HPDE6-E6E7 (cell line): ENCODE measurements at regions not wholly inside any gene's neighbourhood (a gene's known extent, or its start where the extent isn't known, plus 50 kb on each side); places are given as distances from the start of the nearest gene placed in this dataset.

Experiments used
- DNase-seq: peaks from one replicate; pipeline ENCODE4 v3.0.0; 2011; ENCODE audit warnings: missing footprints; ENCODE audit errors: extremely low spot score

DNA sequence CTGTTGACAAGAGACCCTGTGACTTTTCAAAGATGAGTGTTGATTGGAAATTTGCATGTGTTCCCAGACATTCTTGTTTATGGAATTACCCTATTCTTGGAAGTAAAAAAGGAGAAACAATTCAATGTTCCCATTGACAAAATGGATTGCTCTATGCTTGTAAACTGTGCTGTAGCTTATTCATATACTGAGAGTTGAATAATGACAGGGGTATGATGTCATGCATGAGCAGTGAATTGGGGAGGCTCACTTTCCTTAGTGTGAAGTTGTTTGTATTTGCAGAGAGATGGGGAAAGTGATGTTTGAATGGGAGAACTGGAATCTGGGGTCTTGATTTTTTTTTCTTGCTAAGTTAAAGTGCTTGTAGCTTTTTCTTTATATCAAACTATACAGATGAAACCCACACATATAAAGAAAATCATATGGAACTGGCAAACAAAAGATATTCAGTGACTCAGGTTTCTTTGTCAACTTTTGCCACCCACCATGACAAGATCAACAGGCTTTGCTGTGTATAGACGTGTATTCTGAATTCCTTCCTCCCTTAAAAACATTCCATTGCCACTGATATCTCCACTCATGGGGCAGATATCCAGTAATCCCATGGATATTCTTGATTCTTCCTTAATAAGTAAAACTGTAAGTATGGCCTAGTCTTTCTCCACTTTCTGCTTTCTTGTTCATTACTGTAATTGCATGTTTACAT, 97.8 kb upstream of the JAG1 start:
- no peak for DNase-seq

DNA sequence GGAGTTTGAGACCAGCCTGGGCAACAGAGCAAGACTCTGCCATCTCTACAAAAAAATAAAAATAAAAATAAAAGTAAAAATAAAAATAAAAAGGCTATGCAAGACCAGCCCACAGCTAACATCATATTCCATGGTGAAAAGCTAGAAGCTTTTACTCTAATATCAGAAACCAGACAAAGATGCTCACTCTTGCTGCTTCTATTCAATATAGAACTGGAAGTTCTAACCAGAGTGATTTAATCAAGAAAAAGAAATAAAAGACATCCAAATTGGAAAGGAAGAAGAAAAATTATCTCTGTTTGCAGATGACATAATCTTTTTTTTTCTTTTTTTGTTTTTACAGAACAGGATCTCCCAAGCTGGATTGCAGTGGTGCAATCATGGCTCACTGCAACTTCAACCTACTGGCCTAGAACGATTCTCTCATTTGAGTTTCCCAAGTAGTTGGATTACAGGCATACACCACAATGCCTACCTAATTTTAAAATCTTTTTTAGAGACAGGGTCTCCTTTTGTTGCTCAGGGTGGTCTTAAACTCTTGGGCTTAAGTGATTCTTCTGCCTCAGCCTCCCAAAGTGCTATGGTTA, 100.7 kb upstream of the JAG1 start:
- no peak for DNase-seq

DNA sequence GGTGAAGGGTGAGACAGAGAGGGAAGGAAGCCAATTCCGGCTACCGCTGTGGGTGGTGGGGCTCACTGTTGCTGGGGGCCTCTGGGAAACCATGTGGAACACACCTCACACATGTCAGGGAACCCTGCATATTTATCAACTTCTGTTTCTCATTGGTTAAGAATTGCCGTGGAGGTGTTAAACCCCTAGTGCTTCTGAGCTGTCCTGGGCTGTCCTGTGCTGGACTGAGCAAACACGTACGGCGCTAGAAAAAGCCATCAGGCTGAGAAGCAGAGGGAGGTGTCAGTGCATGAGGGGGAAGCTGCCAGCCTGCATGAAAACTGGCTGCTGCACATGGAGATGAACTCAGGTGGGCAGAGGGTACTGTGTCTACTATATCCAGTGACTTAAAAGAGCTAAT, 103.9 kb upstream of the JAG1 start:
- no peak for DNase-seq

DNA sequence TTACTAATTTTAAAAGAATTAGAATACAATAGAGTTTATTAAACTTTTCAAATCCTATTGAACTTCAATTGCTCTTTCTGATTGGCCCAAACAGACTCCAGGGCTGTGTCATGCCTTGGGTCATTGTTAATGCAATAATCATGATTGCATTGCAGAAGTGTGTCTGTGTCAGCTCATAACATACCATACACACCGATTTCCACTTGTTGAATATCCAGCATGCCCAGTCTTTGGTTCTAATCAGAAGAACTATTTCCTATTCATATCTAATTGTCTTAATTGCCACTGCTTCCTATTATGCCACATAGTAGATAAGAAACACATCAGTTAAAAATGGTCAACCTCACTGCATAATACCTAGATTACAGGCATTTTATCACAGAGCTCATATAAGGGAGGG, 106.1 kb upstream of the JAG1 start:
- no peak for DNase-seq

DNA sequence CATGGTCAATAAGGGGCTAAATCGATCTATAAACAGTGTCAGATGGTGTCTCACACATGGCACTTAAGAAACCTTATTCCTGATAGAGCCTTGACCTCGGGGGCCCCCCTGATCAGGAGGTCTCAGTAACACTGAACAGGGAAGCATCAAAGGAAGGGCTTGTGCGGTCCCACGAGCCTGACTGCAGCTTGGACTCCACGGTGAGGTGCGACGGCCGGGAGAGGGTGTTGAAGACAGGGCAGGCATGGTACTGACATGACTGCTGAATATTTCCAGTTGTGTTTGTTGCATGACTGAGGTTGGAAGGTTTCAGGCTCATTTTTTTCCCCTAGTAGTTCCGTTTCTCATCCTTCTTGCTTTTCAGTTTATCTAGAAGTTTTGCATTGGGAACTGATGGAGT, 107.1 kb upstream of the JAG1 start:
- DNase-seq: no peak

DNA sequence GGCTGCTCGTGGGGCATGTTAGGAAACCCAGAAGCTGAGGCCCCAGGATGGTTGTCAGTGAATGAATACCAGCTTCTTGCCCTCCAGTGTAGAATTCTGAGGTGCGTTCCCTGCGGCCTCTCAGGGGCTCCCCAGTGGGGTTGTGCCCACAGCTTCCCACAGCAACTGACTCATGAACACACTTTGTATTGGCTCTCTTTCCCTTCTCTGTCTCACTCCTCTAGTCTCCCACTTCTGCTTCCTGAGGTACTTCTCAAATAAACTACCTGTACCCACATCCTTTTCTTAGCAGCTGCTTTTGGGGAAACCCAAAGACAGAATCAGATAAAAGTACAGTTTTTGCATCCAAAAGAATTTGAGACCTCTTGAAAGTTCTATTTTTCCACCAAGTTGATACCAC, 107.7 kb upstream of the JAG1 start:
- no peak for DNase-seq

DNA sequence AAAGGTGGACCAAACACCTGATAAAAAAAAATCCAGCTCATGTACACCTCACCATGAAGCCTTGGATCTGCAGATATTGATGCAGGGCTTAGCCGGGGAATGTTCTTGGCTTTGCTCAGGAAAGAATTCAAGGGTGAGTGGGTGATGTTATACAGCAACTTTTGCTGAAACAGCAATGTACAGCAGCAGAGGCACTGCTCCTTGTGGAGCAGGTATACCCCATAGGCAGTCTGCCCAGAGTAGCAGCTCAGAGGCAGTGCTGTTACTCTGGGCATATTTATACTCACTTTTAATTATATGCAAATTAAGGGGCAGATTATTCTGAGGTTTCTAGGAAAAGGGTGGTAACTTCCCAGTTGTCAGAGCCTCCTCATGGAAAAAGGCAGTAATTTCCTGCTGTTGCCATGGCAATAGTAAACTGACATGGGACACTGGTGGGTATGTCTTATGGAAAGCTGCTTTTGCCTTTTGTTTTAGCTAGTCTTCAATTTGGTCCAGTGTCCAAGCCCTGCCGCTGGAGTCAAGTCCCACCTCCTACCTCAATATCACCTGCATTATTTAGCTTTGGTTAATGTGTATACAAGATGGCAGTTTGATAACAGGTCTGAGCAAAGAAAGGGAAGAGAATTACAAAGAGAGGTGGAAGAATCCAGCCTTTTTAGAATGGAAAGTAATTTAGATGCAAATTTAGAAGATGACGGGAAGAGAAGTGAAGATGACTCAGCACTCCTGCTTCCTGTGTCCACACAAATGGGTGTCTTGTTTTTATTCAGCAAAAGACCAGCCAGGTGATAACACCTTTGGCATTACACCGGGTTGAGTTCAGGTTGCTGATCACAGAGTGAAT, 110.1 kb upstream of the JAG1 start:
- no peak for DNase-seq

DNA sequence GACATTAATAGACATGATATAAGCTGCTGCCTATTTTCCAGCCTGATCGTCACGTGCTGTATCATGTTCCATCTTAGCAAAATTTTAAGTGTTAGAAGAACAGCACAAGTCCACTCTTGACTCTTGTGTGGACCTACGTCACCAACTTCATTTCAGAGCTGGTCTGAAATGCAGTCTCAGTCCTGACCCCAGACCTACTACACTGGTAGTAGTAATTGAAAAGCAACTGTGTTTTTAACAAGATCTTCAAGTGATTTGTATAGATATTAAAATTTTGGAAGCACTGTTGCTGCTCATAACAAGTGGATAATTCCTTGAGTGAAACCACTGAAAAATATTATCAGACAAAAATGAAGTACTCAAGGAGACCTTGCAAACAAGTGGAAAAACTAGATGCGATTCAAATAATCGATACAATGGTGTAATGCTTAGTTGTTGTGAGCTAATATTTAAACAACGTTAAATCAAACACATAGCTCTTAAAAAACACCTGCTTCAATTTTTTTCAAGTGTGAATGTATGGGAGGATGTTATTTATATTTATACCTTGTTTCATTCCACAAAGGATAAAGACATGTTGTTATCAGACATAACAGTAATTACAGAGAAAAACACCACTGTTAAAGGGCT, 110.9 kb upstream of the JAG1 start:
- DNase-seq: no peak

DNA sequence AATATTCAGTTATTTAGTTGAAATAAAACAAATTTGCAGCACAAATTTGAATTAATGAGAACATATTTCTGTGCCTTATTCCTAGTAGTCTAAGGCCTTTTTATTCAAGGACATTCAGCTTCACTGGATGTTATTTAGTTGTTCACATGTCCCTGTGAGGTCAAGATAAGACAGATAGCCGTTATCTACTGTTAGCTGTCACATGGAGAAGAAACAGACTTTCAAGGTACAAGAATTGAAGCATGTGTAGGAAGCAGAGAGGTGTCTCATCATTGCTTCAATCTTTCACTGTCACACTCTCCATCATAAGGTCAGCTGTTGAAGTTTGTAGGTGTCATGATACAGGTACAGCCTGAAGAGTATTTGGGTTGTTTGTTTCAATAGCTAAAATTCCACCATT, 112.9 kb upstream of the JAG1 start:
- no peak for DNase-seq

DNA sequence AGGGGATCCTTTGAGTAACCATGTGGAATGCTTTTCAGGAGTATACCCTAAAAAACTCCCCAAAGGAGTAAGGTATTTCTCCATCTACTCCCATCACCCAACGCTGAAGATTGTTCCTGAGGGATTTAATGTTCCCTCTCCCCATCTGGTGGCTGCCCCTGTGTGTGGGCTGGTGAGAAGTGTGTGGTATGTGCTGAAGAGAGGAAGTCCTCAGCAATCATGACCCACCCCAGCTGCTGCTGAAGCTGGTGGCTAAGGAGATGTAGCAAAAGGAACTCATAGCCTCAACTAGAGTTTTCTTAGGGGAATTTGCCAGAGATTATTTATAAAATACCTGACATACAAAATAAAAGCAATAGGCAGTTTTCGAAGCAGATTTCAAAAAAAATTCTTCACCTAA, 114.3 kb upstream of the JAG1 start:
- DNase-seq: no peak

DNA sequence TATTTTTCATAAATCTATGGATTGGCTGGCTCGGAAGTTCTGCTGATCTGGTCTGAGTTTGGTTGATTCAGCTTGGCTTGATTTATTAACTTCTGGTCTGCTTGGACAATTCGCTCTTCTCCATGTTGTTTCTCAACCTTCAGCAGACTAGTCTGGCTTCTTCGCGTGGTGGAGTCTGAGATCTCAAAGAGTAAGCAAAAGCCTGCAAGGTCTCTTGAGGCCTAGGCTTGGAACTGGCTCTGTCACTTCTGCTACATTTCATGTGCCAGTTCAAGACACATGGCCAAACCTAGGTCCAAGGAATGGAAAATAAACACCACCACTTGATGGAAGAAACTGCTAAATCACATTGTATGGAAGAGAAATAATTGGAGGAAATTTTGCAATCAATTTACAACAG, 115.1 kb upstream of the JAG1 start:
- no peak for DNase-seq

DNA sequence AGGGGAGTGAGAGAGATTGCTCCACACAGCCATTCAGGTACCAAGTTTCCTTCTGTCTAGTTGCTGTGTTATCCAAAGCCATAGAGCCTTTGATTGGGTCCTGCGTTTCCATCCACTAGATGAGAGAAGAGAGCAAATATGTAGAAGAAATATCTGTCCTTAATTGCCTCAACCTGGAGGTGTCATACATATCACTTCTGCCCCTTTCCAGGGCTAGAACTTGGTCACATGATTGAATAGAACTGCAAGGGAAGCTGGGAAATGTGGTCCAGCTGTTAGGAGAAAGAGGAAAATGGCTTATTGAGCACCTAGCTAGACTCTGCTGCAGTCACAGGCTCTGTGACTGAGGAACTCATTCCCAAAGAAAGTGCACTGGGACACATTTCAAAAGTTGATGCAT, 115.6 kb upstream of the JAG1 start:
- no peak for DNase-seq

DNA sequence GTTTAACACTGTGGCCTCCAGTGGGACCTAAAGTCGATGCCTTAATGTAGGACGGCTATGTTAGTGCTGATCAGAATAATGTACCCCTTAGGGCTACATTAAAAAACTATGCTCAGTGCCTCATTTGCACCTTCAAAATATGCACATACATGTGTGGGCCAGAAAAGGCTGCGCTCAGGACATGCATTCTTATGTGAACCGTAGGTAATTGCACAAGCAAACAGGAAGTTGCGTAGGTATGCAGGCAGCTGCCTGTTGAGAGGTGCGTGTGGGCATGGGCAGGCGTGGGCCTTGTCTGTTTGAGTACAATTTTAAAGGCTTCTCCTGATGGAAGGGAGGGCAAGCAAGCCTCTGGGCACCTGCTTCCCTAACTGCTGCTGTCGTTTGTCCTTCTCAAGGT, 116.2 kb upstream of the JAG1 start:
- no peak for DNase-seq

DNA sequence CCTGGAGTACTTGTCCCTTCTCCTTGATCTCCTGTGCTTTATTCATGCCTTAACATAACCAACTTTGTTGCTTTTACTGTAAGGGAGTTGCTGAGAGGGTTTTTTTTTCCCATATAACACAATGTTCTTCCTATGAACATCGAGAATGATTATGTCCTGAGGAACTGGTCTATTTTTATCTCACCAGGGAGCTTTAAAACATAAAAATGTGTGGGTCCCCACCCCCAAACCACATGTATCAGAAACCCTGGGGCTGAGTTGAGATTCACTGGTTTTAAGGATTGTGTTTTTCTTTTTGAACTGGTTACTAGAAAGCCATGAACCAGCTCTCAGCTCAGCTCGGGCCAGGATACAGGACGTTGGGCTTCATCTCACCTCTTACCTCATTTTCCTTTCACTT, 118.5 kb upstream of the JAG1 start:
- no peak for DNase-seq

DNA sequence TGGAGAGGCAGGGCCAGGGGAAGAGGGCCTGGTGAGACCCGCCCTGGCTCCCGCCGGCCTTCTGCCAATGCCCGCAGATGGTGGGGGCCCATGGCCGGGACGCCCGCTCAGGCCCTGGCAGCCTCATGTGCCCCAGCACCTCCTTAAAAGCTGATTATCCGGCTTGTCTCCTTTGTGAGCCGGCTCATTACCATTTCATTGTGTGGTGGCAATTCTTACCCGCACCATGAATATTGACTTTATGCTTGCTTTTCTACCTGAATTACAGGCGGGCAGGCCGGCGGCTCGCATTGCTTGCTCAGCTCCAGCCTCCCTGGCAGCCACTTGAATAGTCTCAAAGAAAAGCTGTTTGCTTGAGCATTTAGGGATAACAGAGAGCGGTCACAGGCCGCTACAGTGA, 120.0 kb upstream of the JAG1 start:
- no peak for DNase-seq

DNA sequence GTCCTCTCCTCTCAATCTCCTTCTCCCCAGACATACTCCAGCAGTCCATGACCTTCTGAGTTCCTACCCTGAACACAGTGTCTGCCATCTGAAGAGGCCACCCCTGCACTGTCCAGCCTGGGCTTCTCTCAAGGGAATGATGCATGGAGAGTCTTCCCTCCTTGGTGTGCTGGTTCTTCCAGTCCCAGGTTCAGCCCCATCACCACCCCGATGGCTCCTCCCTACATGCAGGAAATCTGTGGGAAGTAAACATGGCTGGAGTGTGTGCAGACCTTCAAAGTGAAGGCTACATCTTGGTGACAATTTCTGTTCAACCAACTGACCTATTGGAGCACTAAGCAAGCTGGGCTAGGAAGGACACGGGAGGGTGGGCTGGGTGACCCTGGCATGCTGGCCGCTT, 121.0 kb upstream of the JAG1 start:
- DNase-seq: no peak

DNA sequence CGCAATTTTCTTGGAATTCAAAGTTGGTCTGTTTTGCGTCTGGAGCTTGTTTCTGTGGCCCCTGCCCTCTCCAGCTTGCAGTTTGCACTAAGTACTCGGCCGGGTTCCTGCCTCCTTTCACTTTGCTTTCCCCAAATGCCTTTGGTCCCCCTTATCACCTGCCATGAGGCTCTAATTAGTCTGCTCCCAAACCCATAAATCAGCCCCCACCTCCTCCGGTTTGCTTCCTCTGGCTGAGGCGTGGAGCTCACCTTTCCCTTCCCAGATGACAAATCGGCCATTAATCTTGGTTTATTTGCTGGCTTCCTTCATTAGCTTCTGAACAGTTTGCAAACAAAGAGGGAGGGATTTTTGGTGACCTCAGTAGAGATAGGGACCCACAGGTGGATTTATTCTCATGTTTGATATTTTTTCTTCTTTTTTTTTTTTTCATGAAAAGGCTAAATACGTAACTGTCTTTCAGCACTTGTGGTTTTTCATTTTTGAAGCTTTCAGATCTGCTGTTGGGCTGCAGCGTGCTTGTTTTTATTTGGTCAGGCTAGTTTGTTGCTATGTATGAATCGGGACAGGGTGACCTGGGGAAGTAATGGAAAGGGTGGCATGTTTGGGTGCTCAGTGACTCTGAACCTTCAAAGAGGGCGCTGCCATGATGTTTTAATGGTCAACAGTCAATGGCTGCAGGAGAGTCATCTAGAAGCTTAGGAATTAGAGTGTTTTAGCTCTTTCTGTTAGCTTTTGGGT, 121.7 kb upstream of the JAG1 start:
- DNase-seq: no peak

DNA sequence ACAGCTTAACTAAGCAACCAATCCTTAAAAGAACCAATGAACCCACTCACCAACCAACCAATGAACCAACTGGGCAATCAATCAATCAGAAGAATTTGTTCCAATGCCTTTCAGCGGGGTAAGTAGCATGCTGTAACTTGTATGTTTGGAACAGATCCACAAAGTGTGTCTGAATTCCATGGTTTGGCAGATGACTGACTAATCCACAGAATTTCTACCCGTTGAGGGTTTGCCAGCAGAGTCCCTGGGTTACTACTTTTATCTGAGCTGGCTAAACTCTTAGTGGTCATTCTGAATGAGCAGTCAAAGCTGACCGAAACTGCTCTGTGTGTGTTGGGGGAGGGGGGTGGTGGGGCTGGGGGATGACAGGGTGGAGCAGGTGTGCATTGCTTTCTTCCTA, 125.0 kb upstream of the JAG1 start:
- peak; percentile 76 for DNase-seq

DNA sequence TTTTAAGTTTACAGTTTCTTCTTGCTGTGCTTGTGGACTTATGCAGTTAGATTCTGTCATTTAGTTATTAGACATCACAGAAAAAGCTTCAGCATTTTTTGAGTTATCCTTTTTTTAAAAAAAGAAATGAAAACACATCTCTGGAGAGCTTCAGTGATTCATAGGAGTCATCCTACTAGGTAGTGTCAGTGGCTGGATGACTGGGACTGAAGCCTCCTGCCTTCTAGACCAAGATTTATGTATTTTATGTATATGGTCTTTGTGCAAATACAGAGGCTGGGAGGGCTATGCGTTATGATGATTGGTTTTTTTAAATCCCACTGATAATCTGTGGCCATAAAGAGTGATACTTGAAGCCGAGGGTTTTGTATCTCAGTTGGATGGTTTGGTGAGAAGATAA, 125.9 kb upstream of the JAG1 start:
- no peak for DNase-seq

DNA sequence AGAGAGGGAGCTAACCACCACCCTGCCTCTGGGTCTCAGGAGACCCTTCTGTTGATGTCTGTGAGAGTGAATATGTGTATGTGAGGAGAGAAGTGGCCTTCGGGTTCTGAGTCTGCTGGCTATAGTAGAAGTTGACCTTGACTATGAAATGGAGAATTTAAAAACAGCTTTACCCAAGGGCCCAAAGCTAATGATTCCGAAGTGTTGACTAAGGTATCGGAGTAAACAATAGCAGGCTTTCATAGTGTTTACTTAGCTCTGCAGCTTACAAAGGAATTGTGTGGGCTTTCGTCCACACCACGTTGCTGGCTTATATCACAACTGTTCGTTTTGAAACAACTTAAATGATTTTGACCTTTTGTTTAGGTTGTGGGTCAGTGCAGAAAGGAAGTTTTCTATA, 126.5 kb upstream of the JAG1 start:
- no peak for DNase-seq

DNA sequence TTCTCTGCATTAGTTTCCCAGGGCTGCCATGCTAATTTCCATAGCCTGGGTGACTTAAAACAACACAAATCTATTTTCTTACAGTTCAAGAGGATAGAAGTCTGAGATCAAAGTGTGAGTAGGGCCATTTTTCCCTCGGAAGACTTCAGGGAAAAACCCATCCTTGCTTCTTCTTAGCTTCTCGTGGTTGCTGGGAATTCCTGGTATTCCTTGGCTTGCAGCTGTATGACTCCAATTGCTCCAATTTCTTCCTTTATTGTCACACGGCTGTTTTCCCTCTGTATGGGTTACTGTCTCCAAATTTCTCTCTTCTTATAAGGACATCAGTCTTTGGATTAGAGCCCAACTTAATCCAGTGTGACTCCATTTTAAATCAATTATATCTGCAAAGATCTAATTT, 128.4 kb upstream of the JAG1 start:
- DNase-seq: no peak

DNA sequence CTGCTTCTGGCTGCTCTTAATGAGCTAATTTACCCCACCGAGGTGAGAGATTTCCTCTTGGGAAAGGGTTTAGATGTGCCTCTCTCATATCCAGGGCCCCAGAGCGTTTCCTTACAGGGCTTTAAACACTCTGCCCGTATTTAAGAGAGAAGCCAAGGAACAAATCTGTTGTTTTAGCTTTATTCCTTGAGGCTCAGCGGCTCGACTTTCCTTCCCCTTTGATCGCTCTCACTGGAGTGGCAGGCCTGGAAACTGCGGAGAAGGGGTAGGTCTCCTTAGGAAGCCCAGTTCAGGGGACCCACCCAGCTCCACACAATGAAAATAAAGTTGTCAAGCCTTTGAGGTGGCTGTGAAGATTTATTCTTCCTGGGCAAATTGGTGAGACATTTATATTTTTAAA, 132.0 kb upstream of the JAG1 start:
- DNase-seq: no peak
